Mesendoderm (in vitro differentiated cells): ENCODE measurements at regions not wholly inside any gene's neighbourhood (a gene's known extent, or its start where the extent isn't known, plus 50 kb on each side); places are given as distances from the start of the nearest gene placed in this dataset.

Experiments
- DNase-seq: peaks from one replicate; pipeline ENCODE4 v3.0.0; 2013
- H2AK5ac ChIP-seq: 2 replicates; pipeline ENCODE4 v1.6.1; 2013; ENCODE audit warnings: low read length, inconsistent platforms
- H2BK120ac ChIP-seq: 2 replicates; pipeline ENCODE4 v1.6.1; 2013; ENCODE audit warnings: low read depth, mild to moderate bottlenecking, low read length, moderate library complexity, mixed read lengths
- H2BK15ac ChIP-seq: replicated peaks from 2 replicates; pipeline ENCODE4 v1.6.1; 2013; ENCODE audit warnings: low read depth, mild to moderate bottlenecking, moderate library complexity
- H2BK5ac ChIP-seq: 2 replicates; pipeline ENCODE4 v1.6.1; 2013; ENCODE audit warnings: low read length, inconsistent platforms
- H3K18ac ChIP-seq: 2 replicates; pipeline ENCODE4 v1.6.1; 2013; ENCODE audit warnings: mild to moderate bottlenecking, low read length, mixed read lengths
- H3K23ac ChIP-seq: one replicate; pipeline ENCODE4 v1.6.1; 2013; ENCODE audit warnings: low read length
- H3K27ac ChIP-seq: 2 replicates; pipeline ENCODE4 v1.5.1; 2013; ENCODE audit warnings: low read depth, mild to moderate bottlenecking, inconsistent platforms, low read length, moderate library complexity
- H3K27me3 ChIP-seq: 2 replicates; pipeline ENCODE4 v1.6.1; 2013; ENCODE audit warnings: low read length, control low read depth, mild to moderate bottlenecking, inconsistent platforms; ENCODE audit not compliant: insufficient read depth, poor library complexity
- H3K36me3 ChIP-seq: 2 replicates; pipeline ENCODE4 v1.6.1; 2013; ENCODE audit warnings: low read length, inconsistent platforms; ENCODE audit not compliant: control insufficient read depth, insufficient read depth
- H3K4ac ChIP-seq: one replicate; pipeline ENCODE4 v1.6.1; 2013; ENCODE audit warnings: low read depth, mild to moderate bottlenecking, low read length, moderate library complexity
- H3K4me1 ChIP-seq: 2 replicates; pipeline ENCODE4 v1.6.1; 2013; ENCODE audit warnings: low read depth, low read length, inconsistent platforms; ENCODE audit not compliant: control insufficient read depth
- H3K4me2 ChIP-seq: 2 replicates; pipeline ENCODE4 v1.6.1; 2013; ENCODE audit warnings: low read length
- H3K4me3 ChIP-seq: 2 replicates; pipeline ENCODE4 v1.5.1; 2013; ENCODE audit warnings: mild to moderate bottlenecking, low read length
- H3K56ac ChIP-seq: one replicate; pipeline ENCODE4 v1.6.1; 2013; ENCODE audit warnings: low read length
- H3K79me1 ChIP-seq: 2 replicates; pipeline ENCODE4 v1.6.1; 2013; ENCODE audit warnings: low read length, inconsistent platforms
- H3K79me2 ChIP-seq: 2 replicates; pipeline ENCODE4 v1.6.1; 2013; ENCODE audit warnings: mild to moderate bottlenecking, low read length; ENCODE audit not compliant: control insufficient read depth, insufficient read depth
- H3K9ac ChIP-seq: 2 replicates; pipeline ENCODE4 v1.6.1; 2013; ENCODE audit warnings: low read length, inconsistent platforms
- H4K5ac ChIP-seq: one replicate; pipeline ENCODE4 v1.6.1; 2013; ENCODE audit warnings: low read length
- H4K8ac ChIP-seq: one replicate; pipeline ENCODE4 v1.6.1; 2013; ENCODE audit warnings: low read depth, mild to moderate bottlenecking, control low read depth, low read length, moderate library complexity
- WGBS: extraction: QIAGEN DNeasy Blood & Tissue Kit; methylation state at CpG from one replicate; pipeline ENCODE4 v1.1.7; 2013; ENCODE audit warnings: low lambda C conversion rate, missing lambda C conversion rate; ENCODE audit not compliant: insufficient coverage; ENCODE audit errors: extremely low coverage; 5-methylcytosine and 5-hydroxymethylcytosine counted together

DNA sequence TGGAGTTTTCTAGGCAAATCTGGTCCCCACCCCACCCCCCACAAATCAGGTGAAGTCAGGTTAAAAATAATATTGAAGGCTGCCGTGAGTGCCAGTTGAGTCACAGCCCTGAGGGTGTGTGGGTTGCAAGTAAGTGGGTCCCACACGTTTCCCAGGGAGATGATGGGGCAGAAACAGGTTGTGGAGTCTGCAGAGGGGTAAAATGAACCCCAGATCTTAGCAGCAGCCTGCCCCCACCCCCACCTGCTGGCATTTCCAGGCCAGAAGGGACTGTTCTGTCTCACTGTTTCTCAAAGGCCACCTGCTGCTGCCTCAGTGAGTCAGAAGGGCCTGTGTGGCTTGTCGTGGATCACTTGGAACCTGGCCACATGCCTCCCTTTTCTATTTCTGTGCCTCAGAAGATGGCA is 59.8 kb upstream of the SMNDC1 start:
- Histone ChIP-seq H2BK5ac (no peak overlapping the region), H3K79me2 (no peaks in the 10 kb centered on the region), H3K27ac (no peak overlapping the region), H3K9ac (no peak overlapping the region), H3K18ac (no peak overlapping the region), H2AK5ac (no peak overlapping the region), H4K8ac (no peak overlapping the region), H3K4me2 (no peak overlapping the region), H3K36me3 (no peaks in the 10 kb centered on the region), H3K4ac (no peak overlapping the region), H3K56ac (no peak overlapping the region), H3K27me3 (no peaks in the 10 kb centered on the region), H3K4me3 (no peak overlapping the region), H3K4me1 (peaks cover 3% of the 10 kb centered on the region), H3K23ac (no peak overlapping the region), H3K79me1 (no peaks in the 10 kb centered on the region), H2BK120ac (no peak overlapping the region), H4K5ac (no peak overlapping the region), H2BK15ac (no peak overlapping the region)
- DNase-seq = no peak
- WGBS = no CpG with 5 or more reads among the region's 3 CpGs

DNA sequence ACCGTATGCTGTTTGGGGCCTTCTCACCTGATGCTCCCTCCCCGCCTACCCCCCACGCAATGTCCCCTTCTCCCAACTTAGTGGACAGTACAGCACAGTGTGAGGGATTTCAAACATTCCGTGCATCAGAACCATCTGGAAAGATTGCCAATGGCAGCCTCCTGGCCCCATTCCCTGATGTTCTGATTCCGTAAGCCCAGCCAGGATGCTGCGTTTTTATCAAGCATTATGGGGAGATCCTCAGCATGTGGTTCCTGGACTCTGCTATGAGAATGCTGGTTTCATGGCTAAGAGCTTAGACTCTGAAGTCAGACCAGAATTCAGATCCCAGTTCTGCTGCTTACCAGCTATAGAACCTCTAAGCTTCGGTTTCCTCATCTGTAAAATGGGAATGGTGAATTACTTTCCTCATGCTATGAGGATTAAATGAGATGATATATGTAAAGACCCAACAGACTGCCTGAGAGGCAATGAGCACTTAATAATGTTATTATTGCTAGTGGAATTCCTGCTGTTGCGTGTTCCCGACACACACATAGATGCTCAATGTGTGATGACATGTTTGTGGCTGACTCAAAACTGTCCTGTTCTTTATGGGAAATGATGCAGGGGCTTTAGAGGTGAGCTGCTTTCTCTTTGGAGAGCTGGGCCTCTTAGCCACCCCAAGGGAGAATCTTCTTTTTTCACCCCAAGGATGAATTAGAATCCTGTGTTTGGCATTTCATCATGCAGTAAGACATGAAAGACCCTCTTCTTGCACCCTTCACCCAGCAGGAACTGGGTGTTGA is 60.8 kb upstream of the SMNDC1 start:
- Histone ChIP-seq H3K4me1 (peaks cover 3% of the 10 kb centered on the region), H3K4me3 (no peak overlapping the region), H4K5ac (no peak overlapping the region), H3K36me3 (no peaks in the 10 kb centered on the region), H3K27me3 (no peaks in the 10 kb centered on the region), H2BK5ac (no peak overlapping the region), H3K18ac (no peak overlapping the region), H2AK5ac (no peak overlapping the region), H4K8ac (no peak overlapping the region), H2BK120ac (no peak overlapping the region), H3K4me2 (no peak overlapping the region), H2BK15ac (no peak overlapping the region), H3K79me2 (no peaks in the 10 kb centered on the region), H3K79me1 (no peaks in the 10 kb centered on the region), H3K9ac (no peak overlapping the region), H3K56ac (no peak overlapping the region), H3K4ac (no peak overlapping the region), H3K27ac (no peak overlapping the region), H3K23ac (no peak overlapping the region)
- WGBS = no CpG with 5 or more reads among the region's 9 CpGs
- DNase-seq = no peak

DNA sequence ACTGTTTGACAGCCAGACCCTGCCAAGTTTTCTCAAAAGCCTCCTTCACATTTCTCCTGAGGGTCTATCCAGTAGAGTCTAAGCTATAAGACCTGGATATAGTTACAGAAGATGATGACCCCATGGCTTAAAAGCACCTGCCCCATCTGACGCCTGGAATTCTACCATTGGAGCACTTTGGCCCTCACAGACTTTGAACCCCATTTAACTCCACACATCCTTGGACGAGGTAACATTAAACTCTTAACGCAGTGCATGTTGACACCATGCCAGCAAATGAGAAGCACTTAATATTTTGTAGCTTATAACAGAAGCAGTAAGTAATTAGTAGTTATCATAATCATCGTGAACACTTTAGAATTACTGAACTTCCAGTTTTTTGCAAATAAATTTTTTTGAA is 61.9 kb upstream of the SMNDC1 start:
- no CpG with 5 or more reads among the region's 4 CpGs for WGBS
- no peaks in the 10 kb centered on the region for H3K36me3 ChIP-seq
- H2BK120ac ChIP-seq = no peak overlapping the region
- H3K23ac ChIP-seq = no peak overlapping the region
- H3K27ac ChIP-seq = no peak overlapping the region
- H3K4me1 ChIP-seq = peaks cover 3% of the 10 kb centered on the region
- no peak overlapping the region for H3K4ac ChIP-seq
- peak overlapping the region; percentile 42 for H2BK15ac ChIP-seq
- H3K79me1 ChIP-seq = no peaks in the 10 kb centered on the region
- no peak overlapping the region for H2BK5ac ChIP-seq
- H3K27me3 ChIP-seq = no peaks in the 10 kb centered on the region
- no peak overlapping the region for H3K4me3 ChIP-seq
- no peak overlapping the region for H3K56ac ChIP-seq
- no peaks in the 10 kb centered on the region for H3K79me2 ChIP-seq
- no peak overlapping the region for H3K4me2 ChIP-seq
- no peak overlapping the region for H4K5ac ChIP-seq
- H2AK5ac ChIP-seq = no peak overlapping the region
- H3K9ac ChIP-seq = no peak overlapping the region
- H4K8ac ChIP-seq = no peak overlapping the region
- H3K18ac ChIP-seq = no peak overlapping the region
- no peak for DNase-seq

DNA sequence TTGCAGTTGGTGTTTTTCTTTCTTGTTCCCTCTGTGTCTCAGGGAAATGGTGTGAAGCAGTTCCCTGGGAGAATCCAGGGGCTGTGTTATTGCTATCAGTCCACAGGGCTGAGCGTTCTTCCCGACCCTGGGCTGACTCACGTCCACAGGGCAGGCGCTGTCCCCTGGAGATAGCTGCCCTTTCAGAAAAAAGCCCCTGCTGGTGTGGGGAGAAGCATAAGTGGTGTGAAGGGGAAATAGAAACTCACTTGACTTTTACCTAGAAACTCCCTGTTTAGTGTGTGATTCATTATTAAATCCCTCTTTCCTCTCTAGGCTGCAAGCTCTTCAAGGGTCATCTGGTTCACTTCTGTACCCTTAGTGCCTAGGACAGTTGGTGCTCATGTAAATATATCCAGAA is 63.3 kb upstream of the SMNDC1 start:
- no peak overlapping the region for H3K23ac ChIP-seq
- no peak for DNase-seq

DNA sequence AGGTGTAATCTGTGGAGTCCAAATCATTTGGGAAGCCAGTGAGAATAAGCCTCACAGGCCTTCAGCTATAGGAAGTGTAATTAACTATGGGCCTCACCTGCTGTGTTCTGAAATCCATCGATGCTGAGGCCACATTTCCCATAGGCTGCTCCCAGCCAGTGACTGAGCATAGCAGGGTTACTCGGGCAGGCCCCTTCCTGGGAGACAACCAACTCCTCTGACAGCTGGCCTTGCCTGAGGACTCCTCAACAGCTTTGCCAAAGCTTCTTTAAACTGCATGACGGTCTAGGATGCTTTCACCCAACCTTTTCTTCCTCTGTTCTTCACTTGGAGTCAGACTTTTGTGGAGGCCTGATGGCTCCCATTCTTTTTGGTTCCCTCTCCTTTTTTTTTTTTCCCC is 63.8 kb upstream of the SMNDC1 start:
- Histone ChIP-seq H2BK15ac (no peak overlapping the region), H3K36me3 (no peaks in the 10 kb centered on the region), H3K23ac (no peak overlapping the region), H3K79me2 (no peaks in the 10 kb centered on the region), H3K27me3 (no peaks in the 10 kb centered on the region), H3K4me2 (no peak overlapping the region), H3K4ac (no peak overlapping the region), H4K5ac (no peak overlapping the region), H3K27ac (no peak overlapping the region), H2AK5ac (no peak overlapping the region), H2BK5ac (no peak overlapping the region), H3K4me1 (no peaks in the 10 kb centered on the region), H3K18ac (no peak overlapping the region), H3K4me3 (no peak overlapping the region), H4K8ac (no peak overlapping the region), H3K79me1 (no peaks in the 10 kb centered on the region), H2BK120ac (no peak overlapping the region), H3K56ac (no peak overlapping the region), H3K9ac (no peak overlapping the region)
- WGBS = no CpG with 5 or more reads among the region's 3 CpGs
- no peak for DNase-seq

More for the DNA sequence above, 63.3 kb upstream of the SMNDC1 start:
- WGBS = no CpG with 5 or more reads among the region's 4 CpGs
- Histone ChIP-seq H3K79me2 (no peaks in the 10 kb centered on the region), H4K8ac (no peak overlapping the region), H2AK5ac (no peak overlapping the region), H3K9ac (no peak overlapping the region), H2BK5ac (no peak overlapping the region), H3K27ac (no peak overlapping the region), H2BK15ac (no peak overlapping the region), H3K18ac (no peak overlapping the region), H3K36me3 (no peaks in the 10 kb centered on the region), H3K4ac (no peak overlapping the region), H3K79me1 (no peaks in the 10 kb centered on the region), H2BK120ac (no peak overlapping the region), H3K4me2 (no peak overlapping the region), H4K5ac (no peak overlapping the region), H3K27me3 (no peaks in the 10 kb centered on the region), H3K4me3 (no peak overlapping the region), H3K4me1 (no peaks in the 10 kb centered on the region), H3K56ac (no peak overlapping the region)

DNA sequence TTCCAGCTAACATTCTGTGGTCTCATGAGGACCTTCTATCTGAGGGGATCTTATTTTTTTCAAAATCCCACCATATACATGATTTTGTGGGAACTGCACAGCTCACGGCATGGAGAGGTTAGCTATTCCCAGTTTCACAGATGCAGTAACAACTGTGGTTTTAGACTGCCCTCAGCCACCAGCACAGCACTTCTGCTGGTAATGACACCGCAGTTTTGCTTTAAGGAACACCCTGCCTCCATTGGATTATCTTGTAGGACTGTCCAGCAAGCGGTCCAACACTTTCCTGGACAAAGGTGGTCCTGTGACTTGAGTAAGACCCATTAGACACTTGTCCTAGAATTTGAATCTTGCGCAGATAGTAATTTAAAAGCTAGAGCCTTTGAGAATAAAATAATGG is 65.3 kb upstream of the SMNDC1 start:
- no peak overlapping the region for H2BK120ac ChIP-seq
- H3K79me1 ChIP-seq = no peaks in the 10 kb centered on the region
- H3K9ac ChIP-seq = no peak overlapping the region
- no peak overlapping the region for H4K8ac ChIP-seq
- no peak overlapping the region for H3K27ac ChIP-seq
- H3K56ac ChIP-seq = no peak overlapping the region
- H4K5ac ChIP-seq = no peak overlapping the region
- H2BK5ac ChIP-seq = no peak overlapping the region
- H3K4me3 ChIP-seq = no peak overlapping the region
- H2BK15ac ChIP-seq = no peak overlapping the region
- H3K79me2 ChIP-seq = no peaks in the 10 kb centered on the region
- H2AK5ac ChIP-seq = no peak overlapping the region
- no peak for DNase-seq
- H3K36me3 ChIP-seq = no peaks in the 10 kb centered on the region
- H3K4me2 ChIP-seq = no peak overlapping the region
- no peaks in the 10 kb centered on the region for H3K4me1 ChIP-seq
- H3K27me3 ChIP-seq = no peaks in the 10 kb centered on the region
- no peak overlapping the region for H3K23ac ChIP-seq
- no peak overlapping the region for H3K4ac ChIP-seq
- WGBS = no CpG with 5 or more reads among the region's 4 CpGs
- no peak overlapping the region for H3K18ac ChIP-seq
